MM.1S (cell line): ENCODE measurements at regions not wholly inside any gene's neighbourhood (a gene's known extent, or its start where the extent isn't known, plus 50 kb on each side); places are given as distances from the start of the nearest gene placed in this dataset.

Experiments used
- CTCF ChIP-seq: fragments of 300-600 bp; sonication (generic); IDR thresholded peaks from 2 replicates; pipeline ENCODE4 v1.5.1; 2016; ENCODE audit warnings: antibody characterized with exemption, low read length, mixed read lengths
- EZH2phosphoT487 ChIP-seq: fragments of 300-600 bp; sonication (generic); IDR thresholded peaks from 2 replicates; pipeline ENCODE4 v1.6.1; 2018; ENCODE audit warnings: antibody characterized with exemption, low read length

- TF ChIP-seq CTCF: no peak
- TF ChIP-seq EZH2phosphoT487: no peak
Observed at GRCh38 chr14:97410667-97411620, 613.8 kb downstream of the VRK1 start.
